ENCODE measurements at regions not wholly inside any gene's neighbourhood (a gene's known extent, or its start where the extent isn't known, plus 50 kb on each side); places are given as distances from the start of the nearest gene placed in this dataset.

GRCh38 chr12:75842090-75842489, 189.5 kb downstream of the PHLDA1 start:
- Histone ChIP-seq H3K27me3 (replicated peaks; ENCODE audit: control insufficient read depth, insufficient read depth, low read length, poor library complexity, severe bottlenecking) (no peaks in the 10 kb centered on the region), H3K36me3 (ENCODE audit: control insufficient read depth, insufficient read depth, low read length) (no peaks in the 10 kb centered on the region), H3K4me1 (ENCODE audit: control insufficient read depth, insufficient read depth, low read length, poor library complexity, severe bottlenecking) (no peaks in the 10 kb centered on the region), H3K9me3 (ENCODE audit: control insufficient read depth, low read length) (no peaks in the 10 kb centered on the region), H3K4me3 (ENCODE audit: insufficient read depth, low read depth, low read length, poor library complexity, severe bottlenecking) (no peak overlapping the region), H3K27ac (ENCODE audit: insufficient read depth, low read length, poor library complexity, severe bottlenecking) (no peak overlapping the region)
- no peak for DNase-seq

GRCh38 chr12:75840994-75841355, 190.6 kb downstream of the PHLDA1 start:
- no peak for DNase-seq
- Histone ChIP-seq H3K9me3 (ENCODE audit: control insufficient read depth, low read length) (no peaks in the 10 kb centered on the region), H3K4me1 (ENCODE audit: control insufficient read depth, insufficient read depth, low read length, poor library complexity, severe bottlenecking) (no peaks in the 10 kb centered on the region), H3K4me3 (ENCODE audit: insufficient read depth, low read depth, low read length, poor library complexity, severe bottlenecking) (no peak overlapping the region), H3K36me3 (ENCODE audit: control insufficient read depth, insufficient read depth, low read length) (no peaks in the 10 kb centered on the region), H3K27me3 (replicated peaks; ENCODE audit: control insufficient read depth, insufficient read depth, low read length, poor library complexity, severe bottlenecking) (no peaks in the 10 kb centered on the region), H3K27ac (ENCODE audit: insufficient read depth, low read length, poor library complexity, severe bottlenecking) (no peak overlapping the region)

DNA sequence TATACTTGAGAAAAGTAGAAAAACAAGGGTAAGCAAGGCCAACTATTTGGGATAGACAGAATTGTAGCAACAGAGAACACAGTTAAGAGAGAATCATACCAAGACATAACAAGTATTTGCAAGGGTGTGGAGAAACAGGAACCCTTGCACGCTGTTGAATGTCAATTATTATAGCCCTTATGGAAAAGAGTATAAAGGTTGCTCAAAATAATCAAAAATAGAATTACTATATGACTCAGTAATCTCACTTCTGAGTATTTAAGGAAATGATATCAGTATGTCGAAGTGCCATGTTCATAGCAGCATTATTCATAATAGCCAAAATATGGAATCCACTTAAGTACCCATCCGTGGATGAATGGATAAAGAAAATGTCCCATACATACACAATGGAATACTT, 193.3 kb downstream of the PHLDA1 start:
- H3K4me1 ChIP-seq (ENCODE audit: control insufficient read depth, insufficient read depth, low read length, poor library complexity, severe bottlenecking) = no peaks in the 10 kb centered on the region
- H3K27ac ChIP-seq (ENCODE audit: insufficient read depth, low read length, poor library complexity, severe bottlenecking) = no peak overlapping the region
- no peak overlapping the region for H3K4me3 ChIP-seq (ENCODE audit: insufficient read depth, low read depth, low read length, poor library complexity, severe bottlenecking)
- H3K36me3 ChIP-seq (ENCODE audit: control insufficient read depth, insufficient read depth, low read length) = no peaks in the 10 kb centered on the region
- no peaks in the 10 kb centered on the region for H3K9me3 ChIP-seq (ENCODE audit: control insufficient read depth, low read length)
- DNase-seq = no peak
- H3K27me3 ChIP-seq (replicated peaks; ENCODE audit: control insufficient read depth, insufficient read depth, low read length, poor library complexity, severe bottlenecking) = no peaks in the 10 kb centered on the region

DNA sequence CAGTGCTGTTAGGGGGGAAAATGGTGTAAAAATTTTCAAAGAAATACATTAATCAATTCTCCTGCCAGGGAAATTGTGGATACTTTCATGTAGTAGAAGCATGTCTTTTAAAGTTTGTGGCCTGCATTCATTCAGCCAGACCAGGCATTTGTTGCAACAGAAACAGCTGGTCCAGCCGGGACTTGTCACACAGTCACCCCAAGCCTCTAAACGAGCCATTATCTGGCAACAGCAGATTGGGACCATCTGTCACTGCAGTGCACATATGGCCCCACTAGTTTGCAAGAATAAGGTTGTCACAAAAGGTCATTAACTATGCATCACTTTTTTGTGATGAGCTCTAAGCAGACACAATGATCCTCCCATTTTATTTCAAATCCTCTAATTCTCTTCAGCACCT, 193.9 kb downstream of the PHLDA1 start:
- no peak overlapping the region for H3K4me3 ChIP-seq (ENCODE audit: insufficient read depth, low read depth, low read length, poor library complexity, severe bottlenecking)
- H3K27ac ChIP-seq (ENCODE audit: insufficient read depth, low read length, poor library complexity, severe bottlenecking) = no peak overlapping the region
- no peaks in the 10 kb centered on the region for H3K4me1 ChIP-seq (ENCODE audit: control insufficient read depth, insufficient read depth, low read length, poor library complexity, severe bottlenecking)

DNA sequence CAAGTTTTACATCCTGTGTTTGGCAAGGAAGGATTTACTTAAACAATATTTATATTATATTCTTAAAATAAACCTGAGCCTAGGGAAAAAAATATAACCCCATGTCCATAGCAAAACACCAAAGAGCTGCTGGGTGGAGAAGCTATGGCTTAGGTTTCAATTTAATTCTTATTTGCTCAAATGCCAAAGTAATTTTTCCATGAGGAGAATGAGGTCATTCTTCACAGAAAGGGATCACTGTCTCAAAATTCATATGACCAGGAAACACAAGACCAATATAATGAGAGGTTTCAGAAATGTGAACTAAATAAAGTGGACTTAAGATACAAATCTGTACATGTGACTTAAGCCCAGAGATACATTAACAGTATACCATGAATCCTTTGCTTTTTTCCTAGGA, 195.0 kb downstream of the PHLDA1 start:
- Histone ChIP-seq H3K4me3 (ENCODE audit: insufficient read depth, low read depth, low read length, poor library complexity, severe bottlenecking) (no peak overlapping the region), H3K27ac (ENCODE audit: insufficient read depth, low read length, poor library complexity, severe bottlenecking) (no peak overlapping the region), H3K9me3 (ENCODE audit: control insufficient read depth, low read length) (no peaks in the 10 kb centered on the region), H3K36me3 (ENCODE audit: control insufficient read depth, insufficient read depth, low read length) (no peaks in the 10 kb centered on the region), H3K27me3 (replicated peaks; ENCODE audit: control insufficient read depth, insufficient read depth, low read length, poor library complexity, severe bottlenecking) (no peaks in the 10 kb centered on the region), H3K4me1 (ENCODE audit: control insufficient read depth, insufficient read depth, low read length, poor library complexity, severe bottlenecking) (no peaks in the 10 kb centered on the region)
- DNase-seq = no peak

More for the DNA sequence above, 193.9 kb downstream of the PHLDA1 start:
- Histone ChIP-seq H3K36me3 (ENCODE audit: control insufficient read depth, insufficient read depth, low read length) (no peaks in the 10 kb centered on the region), H3K9me3 (ENCODE audit: control insufficient read depth, low read length) (no peaks in the 10 kb centered on the region), H3K27me3 (replicated peaks; ENCODE audit: control insufficient read depth, insufficient read depth, low read length, poor library complexity, severe bottlenecking) (no peaks in the 10 kb centered on the region)
- DNase-seq = no peak

- H3K36me3 ChIP-seq (ENCODE audit: control insufficient read depth, insufficient read depth, low read length) = no peaks in the 10 kb centered on the region
- no peak overlapping the region for H3K27ac ChIP-seq (ENCODE audit: insufficient read depth, low read length, poor library complexity, severe bottlenecking)
These were observed 197.0 kb downstream of the PHLDA1 start for GRCh38 chr12:75834591-75834990.

GRCh38 chr12:75833268-75833667, 198.3 kb downstream of the PHLDA1 start:
- no peak for DNase-seq
- H3K27ac ChIP-seq (ENCODE audit: insufficient read depth, low read length, poor library complexity, severe bottlenecking) = no peak overlapping the region
- no peaks in the 10 kb centered on the region for H3K27me3 ChIP-seq (replicated peaks; ENCODE audit: control insufficient read depth, insufficient read depth, low read length, poor library complexity, severe bottlenecking)
- no peaks in the 10 kb centered on the region for H3K4me1 ChIP-seq (ENCODE audit: control insufficient read depth, insufficient read depth, low read length, poor library complexity, severe bottlenecking)
- H3K36me3 ChIP-seq (ENCODE audit: control insufficient read depth, insufficient read depth, low read length) = no peaks in the 10 kb centered on the region
- no peaks in the 10 kb centered on the region for H3K9me3 ChIP-seq (ENCODE audit: control insufficient read depth, low read length)
- no peak overlapping the region for H3K4me3 ChIP-seq (ENCODE audit: insufficient read depth, low read depth, low read length, poor library complexity, severe bottlenecking)

More at GRCh38 chr12:75834591-75834990, 197.0 kb downstream of the PHLDA1 start:
- H3K4me1 ChIP-seq (ENCODE audit: control insufficient read depth, insufficient read depth, low read length, poor library complexity, severe bottlenecking) = no peaks in the 10 kb centered on the region
- no peak for DNase-seq
- no peaks in the 10 kb centered on the region for H3K9me3 ChIP-seq (ENCODE audit: control insufficient read depth, low read length)
- H3K27me3 ChIP-seq (replicated peaks; ENCODE audit: control insufficient read depth, insufficient read depth, low read length, poor library complexity, severe bottlenecking) = no peaks in the 10 kb centered on the region
- H3K4me3 ChIP-seq (ENCODE audit: insufficient read depth, low read depth, low read length, poor library complexity, severe bottlenecking) = no peak overlapping the region

DNA sequence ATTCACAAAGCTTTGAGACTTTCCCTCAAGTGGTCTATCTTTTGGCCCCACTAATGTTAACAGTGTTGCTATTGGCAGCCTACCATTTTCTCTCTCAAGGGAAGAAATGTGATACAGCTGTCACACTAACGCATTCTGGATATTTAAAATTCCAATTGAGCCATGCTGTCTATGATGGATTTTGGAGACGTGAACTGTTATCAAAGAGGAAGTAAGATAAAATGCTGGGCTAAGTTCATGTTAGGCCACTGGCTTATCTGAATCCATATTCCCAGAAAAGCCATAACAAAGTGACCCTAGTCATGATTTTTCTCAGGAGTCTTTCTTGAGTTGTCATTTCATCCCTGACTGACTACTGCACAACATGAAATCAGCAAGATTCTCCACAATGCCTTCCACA, 200.2 kb downstream of the PHLDA1 start:
- no peak for DNase-seq
- no peak overlapping the region for H3K27ac ChIP-seq (ENCODE audit: insufficient read depth, low read length, poor library complexity, severe bottlenecking)
- no peaks in the 10 kb centered on the region for H3K27me3 ChIP-seq (replicated peaks; ENCODE audit: control insufficient read depth, insufficient read depth, low read length, poor library complexity, severe bottlenecking)
- H3K9me3 ChIP-seq (ENCODE audit: control insufficient read depth, low read length) = no peaks in the 10 kb centered on the region
- no peaks in the 10 kb centered on the region for H3K36me3 ChIP-seq (ENCODE audit: control insufficient read depth, insufficient read depth, low read length)
- no peaks in the 10 kb centered on the region for H3K4me1 ChIP-seq (ENCODE audit: control insufficient read depth, insufficient read depth, low read length, poor library complexity, severe bottlenecking)
- H3K4me3 ChIP-seq (ENCODE audit: insufficient read depth, low read depth, low read length, poor library complexity, severe bottlenecking) = no peak overlapping the region

GRCh38 chr12:75827061-75827460, 204.5 kb downstream of the PHLDA1 start:
- no peaks in the 10 kb centered on the region for H3K9me3 ChIP-seq (ENCODE audit: control insufficient read depth, low read length)
- H3K27me3 ChIP-seq (replicated peaks; ENCODE audit: control insufficient read depth, insufficient read depth, low read length, poor library complexity, severe bottlenecking) = no peaks in the 10 kb centered on the region
- H3K4me3 ChIP-seq (ENCODE audit: insufficient read depth, low read depth, low read length, poor library complexity, severe bottlenecking) = no peak overlapping the region
- H3K4me1 ChIP-seq (ENCODE audit: control insufficient read depth, insufficient read depth, low read length, poor library complexity, severe bottlenecking) = no peaks in the 10 kb centered on the region
- no peaks in the 10 kb centered on the region for H3K36me3 ChIP-seq (ENCODE audit: control insufficient read depth, insufficient read depth, low read length)
- no peak for DNase-seq
- no peak overlapping the region for H3K27ac ChIP-seq (ENCODE audit: insufficient read depth, low read length, poor library complexity, severe bottlenecking)

DNA sequence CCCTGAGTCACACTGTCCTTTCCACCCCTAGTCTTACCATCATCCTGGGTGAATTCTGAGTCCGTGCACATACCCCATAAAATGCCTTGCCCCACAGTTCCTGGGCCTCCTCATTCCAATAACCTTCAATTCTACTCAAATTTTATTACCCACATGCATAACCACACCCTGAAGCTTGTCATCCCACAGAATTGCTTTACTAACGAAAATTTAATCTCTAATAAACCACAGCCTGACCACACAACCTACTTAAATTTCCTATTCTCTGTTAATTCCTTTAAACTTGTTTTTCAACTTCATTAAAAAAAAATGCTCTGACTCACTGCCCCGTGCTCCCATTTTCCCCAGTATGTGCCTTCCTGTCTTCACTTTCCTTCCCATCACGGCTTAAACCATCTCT, 205.9 kb downstream of the PHLDA1 start:
- no peaks in the 10 kb centered on the region for H3K4me1 ChIP-seq (ENCODE audit: control insufficient read depth, insufficient read depth, low read length, poor library complexity, severe bottlenecking)
- H3K9me3 ChIP-seq (ENCODE audit: control insufficient read depth, low read length) = no peaks in the 10 kb centered on the region
- H3K4me3 ChIP-seq (ENCODE audit: insufficient read depth, low read depth, low read length, poor library complexity, severe bottlenecking) = no peak overlapping the region
- no peaks in the 10 kb centered on the region for H3K27me3 ChIP-seq (replicated peaks; ENCODE audit: control insufficient read depth, insufficient read depth, low read length, poor library complexity, severe bottlenecking)
- DNase-seq = no peak
- H3K36me3 ChIP-seq (ENCODE audit: control insufficient read depth, insufficient read depth, low read length) = no peaks in the 10 kb centered on the region
- no peak overlapping the region for H3K27ac ChIP-seq (ENCODE audit: insufficient read depth, low read length, poor library complexity, severe bottlenecking)

GRCh38 chr12:75823475-75823874, 208.1 kb downstream of the PHLDA1 start:
- H3K4me3 ChIP-seq (ENCODE audit: insufficient read depth, low read depth, low read length, poor library complexity, severe bottlenecking) = no peak overlapping the region
- no peaks in the 10 kb centered on the region for H3K36me3 ChIP-seq (ENCODE audit: control insufficient read depth, insufficient read depth, low read length)
- no peaks in the 10 kb centered on the region for H3K9me3 ChIP-seq (ENCODE audit: control insufficient read depth, low read length)
- H3K4me1 ChIP-seq (ENCODE audit: control insufficient read depth, insufficient read depth, low read length, poor library complexity, severe bottlenecking) = no peaks in the 10 kb centered on the region
- no peaks in the 10 kb centered on the region for H3K27me3 ChIP-seq (replicated peaks; ENCODE audit: control insufficient read depth, insufficient read depth, low read length, poor library complexity, severe bottlenecking)
- H3K27ac ChIP-seq (ENCODE audit: insufficient read depth, low read length, poor library complexity, severe bottlenecking) = no peak overlapping the region
- DNase-seq = no peak

Data from effector memory CD4-positive, alpha-beta T cell (primary cell).